AG09309 (cell line): ENCODE measurements at regions not wholly inside any gene's neighbourhood (a gene's known extent, or its start where the extent isn't known, plus 50 kb on each side); places are given as distances from the start of the nearest gene placed in this dataset.

Experiments used
- DNase-seq: peaks from one replicate; pipeline ENCODE4 v3.0.0-alpha.2; 2010; ENCODE audit warnings: low read depth
- H3K4me3 ChIP-seq: 2 replicates; pipeline ENCODE4 v1.5.1; 2011; ENCODE audit warnings: mild to moderate bottlenecking, low read depth, low read length, moderate library complexity; ENCODE audit not compliant: control insufficient read depth
- TF ChIP-seq, protein P1 (sequence below): IDR thresholded peaks from 2 replicates; pipeline ENCODE4 v1.5.1; 2011; ENCODE audit warnings: mild to moderate bottlenecking, low read depth, low read length, inconsistent platforms; ENCODE audit not compliant: insufficient read depth, control insufficient read depth; ENCODE audit errors: missing control alignments

DNA sequence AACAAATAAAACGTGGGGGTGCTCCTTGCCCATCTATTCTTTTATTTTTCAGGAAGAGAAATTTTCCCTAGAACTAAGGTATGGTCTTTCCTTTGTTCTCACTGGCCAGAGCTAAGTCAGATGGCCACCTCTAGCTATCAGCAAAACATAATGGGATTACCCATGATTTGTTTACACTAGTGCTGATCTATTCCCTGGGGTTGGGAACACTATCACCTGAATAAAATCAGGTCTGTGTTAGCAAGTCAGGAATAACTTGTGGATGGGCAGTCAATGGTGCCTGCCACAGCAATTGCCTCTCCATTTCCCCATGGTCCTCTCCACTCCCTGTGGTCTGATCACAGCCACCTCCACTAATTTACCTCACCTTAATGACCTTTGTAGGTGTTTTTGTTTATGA lies 181.7 kb upstream of the CADPS start:
- TF ChIP-seq, protein P1, sequence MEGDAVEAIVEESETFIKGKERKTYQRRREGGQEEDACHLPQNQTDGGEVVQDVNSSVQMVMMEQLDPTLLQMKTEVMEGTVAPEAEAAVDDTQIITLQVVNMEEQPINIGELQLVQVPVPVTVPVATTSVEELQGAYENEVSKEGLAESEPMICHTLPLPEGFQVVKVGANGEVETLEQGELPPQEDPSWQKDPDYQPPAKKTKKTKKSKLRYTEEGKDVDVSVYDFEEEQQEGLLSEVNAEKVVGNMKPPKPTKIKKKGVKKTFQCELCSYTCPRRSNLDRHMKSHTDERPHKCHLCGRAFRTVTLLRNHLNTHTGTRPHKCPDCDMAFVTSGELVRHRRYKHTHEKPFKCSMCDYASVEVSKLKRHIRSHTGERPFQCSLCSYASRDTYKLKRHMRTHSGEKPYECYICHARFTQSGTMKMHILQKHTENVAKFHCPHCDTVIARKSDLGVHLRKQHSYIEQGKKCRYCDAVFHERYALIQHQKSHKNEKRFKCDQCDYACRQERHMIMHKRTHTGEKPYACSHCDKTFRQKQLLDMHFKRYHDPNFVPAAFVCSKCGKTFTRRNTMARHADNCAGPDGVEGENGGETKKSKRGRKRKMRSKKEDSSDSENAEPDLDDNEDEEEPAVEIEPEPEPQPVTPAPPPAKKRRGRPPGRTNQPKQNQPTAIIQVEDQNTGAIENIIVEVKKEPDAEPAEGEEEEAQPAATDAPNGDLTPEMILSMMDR: no peak
- H3K4me3 ChIP-seq: no peak overlapping the region
- no peak for DNase-seq

DNA sequence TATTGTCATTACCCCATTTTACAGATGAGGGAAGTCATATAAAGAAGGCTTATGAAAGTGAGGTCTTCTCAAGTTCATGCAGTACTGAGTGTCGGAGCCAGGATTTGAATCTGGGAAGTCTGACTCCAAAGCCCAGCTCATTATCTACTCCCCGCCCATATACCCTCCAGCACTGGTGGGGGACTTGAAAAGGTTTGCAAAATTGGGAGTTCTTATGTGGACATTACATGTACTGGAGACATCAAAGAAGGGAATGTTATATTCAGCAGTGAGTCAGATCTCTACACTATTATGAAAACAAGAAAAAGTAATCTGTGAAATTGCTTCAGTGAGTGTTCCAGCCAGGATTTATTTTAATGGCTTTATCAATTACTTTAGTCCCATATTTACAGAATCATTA lies 185.2 kb upstream of the CADPS start:
- TF ChIP-seq, protein P1: no peak
- DNase-seq: no peak
- no peak overlapping the region for H3K4me3 ChIP-seq

DNA sequence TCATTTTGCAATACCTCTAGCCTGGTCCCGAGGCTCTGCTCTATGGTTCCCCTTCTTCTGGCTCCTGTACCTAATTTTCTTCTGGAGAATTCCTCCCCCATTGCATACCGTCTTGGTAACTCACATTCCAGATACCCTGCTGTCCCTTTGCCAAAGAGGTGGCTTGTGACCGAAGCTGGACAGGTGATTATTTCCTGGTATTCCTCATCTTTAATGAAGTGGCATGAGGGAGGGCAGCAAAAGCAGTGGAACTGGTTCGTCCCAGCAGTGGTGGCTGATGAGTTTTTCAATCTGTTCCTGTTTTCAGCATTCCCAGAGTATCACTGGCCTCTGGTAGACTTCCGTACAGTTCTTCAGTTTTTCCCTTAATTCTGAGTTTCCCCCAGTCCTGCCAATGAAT lies 186.2 kb upstream of the CADPS start:
- DNase-seq: no peak
- H3K4me3 ChIP-seq: no peak overlapping the region
- TF ChIP-seq, protein P1: no peak

DNA sequence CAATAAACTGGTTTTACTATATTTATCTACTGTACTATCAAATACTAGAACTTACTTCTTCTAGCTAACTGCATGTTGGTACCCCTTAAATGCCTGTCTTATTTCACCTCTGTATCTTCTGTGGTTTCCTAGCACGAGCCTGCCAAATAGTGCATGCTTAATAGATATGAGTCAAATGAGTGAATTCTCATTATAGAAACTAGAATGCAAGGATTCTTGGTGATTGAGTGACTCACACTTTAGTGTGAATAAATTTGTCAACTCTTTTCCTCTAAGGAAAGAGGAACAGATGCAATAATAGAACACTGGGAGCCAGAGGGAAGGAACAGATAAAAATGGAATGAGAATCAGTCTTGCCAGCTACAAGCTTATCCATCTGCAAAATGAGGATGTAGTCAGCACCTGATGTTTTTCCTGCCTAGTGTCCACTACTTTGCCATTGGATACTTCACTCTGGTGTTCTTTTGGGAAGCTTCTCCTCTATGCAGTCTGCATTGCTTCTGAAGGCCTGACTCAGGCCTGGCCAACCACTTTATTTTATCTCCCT lies 189.1 kb upstream of the CADPS start:
- TF ChIP-seq, protein P1: no peak
- no peak overlapping the region for H3K4me3 ChIP-seq
- no peak for DNase-seq

DNA sequence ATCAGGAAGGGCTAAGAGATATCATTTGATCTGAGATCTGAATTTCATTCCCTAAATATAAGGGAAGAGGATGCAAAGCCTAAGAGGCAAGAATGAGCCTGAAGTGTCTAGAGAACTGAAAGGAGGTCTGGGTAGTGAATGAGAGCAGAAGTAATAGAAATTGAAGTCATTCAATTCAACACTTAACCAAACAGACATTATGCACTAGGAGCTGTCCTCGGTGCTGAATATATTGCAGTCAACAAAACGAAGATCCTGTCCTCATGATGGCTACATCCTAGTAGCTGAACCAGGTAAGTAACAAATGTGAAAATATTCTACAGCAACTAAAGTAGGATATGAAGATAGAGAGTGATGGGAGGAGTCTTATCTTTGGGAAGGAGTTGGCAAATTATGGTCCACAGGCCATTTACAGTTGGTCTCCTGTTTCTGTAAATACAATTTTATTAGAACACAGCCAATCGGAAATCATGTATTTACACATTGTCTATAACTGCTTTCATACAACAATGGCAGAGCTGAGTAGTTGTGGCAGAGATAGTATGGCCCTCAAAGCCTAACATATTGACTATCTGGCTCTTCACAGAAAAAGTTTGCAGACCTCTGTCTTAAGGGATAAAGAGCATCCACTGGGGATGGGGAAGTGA lies 192.9 kb upstream of the CADPS start:
- H3K4me3 ChIP-seq: no peak overlapping the region
- DNase-seq: no peak
- TF ChIP-seq, protein P1: no peak

DNA sequence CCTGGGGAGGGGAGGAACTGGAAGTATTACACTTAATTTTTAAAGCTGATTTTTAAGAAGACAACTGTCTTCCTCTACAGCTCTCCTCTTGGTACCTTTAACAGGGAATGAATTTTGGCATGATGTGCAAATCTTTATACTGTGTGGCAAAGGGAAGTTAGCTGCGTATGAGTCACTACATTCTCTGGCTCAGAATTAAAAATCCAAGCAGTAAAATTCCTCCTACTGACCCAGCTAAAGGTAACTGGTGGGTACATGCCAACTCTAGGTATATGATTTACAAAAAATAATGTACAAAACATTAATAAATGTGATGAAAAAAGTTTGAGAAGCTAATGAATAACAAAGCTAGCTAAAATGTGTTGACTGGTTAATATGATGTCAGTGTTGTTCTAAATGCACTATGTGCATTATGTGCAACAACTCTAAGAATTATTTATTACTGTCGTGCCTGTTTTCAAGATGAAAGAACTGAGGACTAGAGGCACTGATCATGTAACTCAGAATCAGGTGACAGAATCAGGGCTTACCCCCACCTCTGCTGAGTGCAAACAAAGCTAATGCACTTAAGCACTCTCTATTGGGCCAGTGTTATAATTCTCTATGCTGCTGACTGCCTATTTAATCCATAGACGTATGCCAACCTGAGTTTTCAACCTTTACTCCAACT lies 194.7 kb upstream of the CADPS start:
- TF ChIP-seq, protein P1: no peak
- DNase-seq: no peak
- no peak overlapping the region for H3K4me3 ChIP-seq
